Endothelial cell of umbilical vein (primary cell): ENCODE measurements at regions not wholly inside any gene's neighbourhood (a gene's known extent, or its start where the extent isn't known, plus 50 kb on each side); places are given as distances from the start of the nearest gene placed in this dataset.
"Not testable (repeated sequence)": the region's sequence is repeated elsewhere in the genome, so short reads cannot be mapped to it uniquely, and the experiment has no call there.

Source experiments
- BruUV-seq: library from RNA; stranded (reverse); fragments of 400-500 nt; replicated peaks from 2 replicates; lab custom pipeline; 2021; lab: Mats Ljungman, UMichigan
- CTCF ChIA-PET: fragments of 300-600, 350-600 bp; sonication (Branson Sonifier 250); formaldehyde crosslinking; loops from one replicate; lab custom pipeline; 2021; ENCODE audit warnings: antibody characterized with exemption, inconsistent platforms; lab: Charles Lee
- POLR2A ChIA-PET: fragments of 300-600, 350-600 bp; sonication (Branson Sonifier 250); formaldehyde crosslinking; loops from one replicate; lab custom pipeline; 2021; ENCODE audit warnings: antibody characterized with exemption, inconsistent platforms; lab: Charles Lee
- DNase-seq: peaks from one replicate; pipeline ENCODE4 v3.0.0-alpha.2; 2011; ENCODE audit warnings: low read depth, low spot score
- FAIRE-seq: peaks from 2 replicates; lab custom pipeline; 2011; peaks lifted over from hg19 to GRCh38; lab: Jason Lieb, UNC
- H2AFZ ChIP-seq: 2 replicates; pipeline ENCODE4 v1.6.0; 2012; ENCODE audit warnings: low read depth, low read length, control low read depth, inconsistent platforms
- H3K27ac ChIP-seq: 2 replicates; pipeline ENCODE4 v1.5.1; 2011; ENCODE audit warnings: low read depth, mild to moderate bottlenecking, control low read depth, low read length, moderate library complexity; ENCODE audit not compliant: insufficient read depth
- H3K27me3 ChIP-seq, 2 experiments: 2 replicates each; pipeline versions ENCODE4 v1.6.0 to v1.6.1; 2011; ENCODE audit warnings: low read length in 2 of 2, mixed read lengths in 1 of 2; ENCODE audit not compliant: control insufficient read depth in 2 of 2, insufficient read depth in 2 of 2
- H3K36me3 ChIP-seq, 2 experiments: 2 replicates in 1 of 2; 3 replicates in 1 of 2; pipeline ENCODE4 v1.5.1; 2011; ENCODE audit warnings: low read length in 2 of 2, mild to moderate bottlenecking in 1 of 2, moderate library complexity in 1 of 2; ENCODE audit not compliant: control insufficient read depth in 2 of 2, insufficient read depth in 2 of 2; ENCODE audit errors: extremely low read depth in 1 of 2
- H3K4me1 ChIP-seq: 3 replicates; pipeline ENCODE4 v1.5.1; 2011; ENCODE audit warnings: mild to moderate bottlenecking, low read length; ENCODE audit not compliant: control insufficient read depth, insufficient read depth; ENCODE audit errors: extremely low read depth
- H3K4me2 ChIP-seq: 2 replicates; pipeline ENCODE4 v1.6.1; 2011; ENCODE audit warnings: low read length, control low read depth, mixed read lengths; ENCODE audit not compliant: insufficient read depth
- H3K4me3 ChIP-seq, 3 experiments: fragments of 200-600 bp in 1 of 3; sonication (generic), shearing (Covaris generic) in 1 of 3; replicated peaks in 1 of 3; 2 replicates each; pipeline ENCODE4 v1.5.1; 2011 to 2016; ENCODE audit warnings: control low read depth in 3 of 3, low read length in 3 of 3, mild to moderate bottlenecking in 2 of 3, inconsistent platforms in 1 of 3, low read depth in 1 of 3, moderate library complexity in 1 of 3; ENCODE audit not compliant: insufficient read depth in 1 of 3
- H3K79me2 ChIP-seq: 2 replicates; pipeline ENCODE4 v1.6.0; 2012; ENCODE audit warnings: low read length, inconsistent platforms; ENCODE audit not compliant: control insufficient read depth, insufficient read depth
- H3K9ac ChIP-seq: replicated peaks from 2 replicates; pipeline ENCODE3; 2011; ENCODE audit warnings: low read length, control low read depth; ENCODE audit not compliant: insufficient read depth; ENCODE audit errors: extremely low read depth
- H3K9me1 ChIP-seq: replicated peaks from 3 replicates; pipeline ENCODE4 v1.6.0; 2011; ENCODE audit warnings: mild to moderate bottlenecking, low read length; ENCODE audit not compliant: control insufficient read depth, insufficient read depth; ENCODE audit errors: extremely low read depth
- H3K9me3 ChIP-seq: replicated peaks from 2 replicates; pipeline ENCODE4 v1.5.1; 2012; ENCODE audit warnings: low read length, inconsistent platforms; ENCODE audit not compliant: control insufficient read depth, insufficient read depth
- H4K20me1 ChIP-seq: replicated peaks from 2 replicates; pipeline ENCODE3; 2011; ENCODE audit warnings: mild to moderate bottlenecking, low read length; ENCODE audit not compliant: control insufficient read depth, insufficient read depth; ENCODE audit errors: extremely low read depth
- EZH2 ChIP-seq: IDR thresholded peaks from 2 replicates; pipeline ENCODE4 v1.6.1; 2012; ENCODE audit warnings: borderline replicate concordance, low read depth, mild to moderate bottlenecking, moderate library complexity, low read length, inconsistent platforms; ENCODE audit not compliant: severe bottlenecking
- JUN ChIP-seq: IDR thresholded peaks from 2 replicates; pipeline ENCODE4 v1.6.1; 2011; ENCODE audit warnings: borderline replicate concordance, low read depth; ENCODE audit not compliant: insufficient read length, insufficient read depth
- MAX ChIP-seq: IDR thresholded peaks from 2 replicates; pipeline ENCODE4 v1.6.1; 2011; ENCODE audit not compliant: insufficient read depth, insufficient read length
- dilution Hi-C: fragments of 300-500 bp; cut with MboI; formaldehyde crosslinking; loops from one replicate; pipeline ENCODE4 v1.15.0; 2019; ENCODE audit warnings: low sequenced_read_pairs; ENCODE audit not compliant: extremely low pct_ligation_motif_present
- intact Hi-C: fragments of 100-400 bp; cut with micrococcal nuclease; formaldehyde crosslinking; loops from one replicate; pipeline ENCODE4 v1.10.0; 2022

GRCh38 chr2:37744010-37744409 lies 72.6 kb upstream of the CDC42EP3 start:
- Histone ChIP-seq H3K36me3 (no peaks in the 10 kb centered on the region), H3K4me1 (peaks cover 4% of the 10 kb centered on the region), H3K79me2 (no peaks in the 10 kb centered on the region), H3K27ac (no peak overlapping the region), H4K20me1 (no peaks in the 10 kb centered on the region), H3K9me1 (no peaks in the 10 kb centered on the region), H2AFZ (no peak overlapping the region), H3K9ac (no peak overlapping the region), H3K4me2 (no peak overlapping the region), H3K4me3 (no peak overlapping the region), H3K9me3 (no peaks in the 10 kb centered on the region), H3K27me3 (no peaks in the 10 kb centered on the region)
- dilution Hi-C loops = no loop called here
- DNase-seq = no peak
- intact Hi-C loops = no loop called here
- no TSS peak for BruUV-seq
- no peak for FAIRE-seq
- POLR2A ChIA-PET = no interaction called here
- no peak for TF ChIP-seq JUN
- TF ChIP-seq MAX = no peak
- TF ChIP-seq EZH2 = no peak
- CTCF ChIA-PET = no interaction called here

GRCh38 chr2:37744961-37745360 lies 73.5 kb upstream of the CDC42EP3 start:
- H3K4me2 ChIP-seq, H3K9ac ChIP-seq, H3K27me3 ChIP-seq, H2AFZ ChIP-seq, H3K36me3 ChIP-seq, H3K9me3 ChIP-seq, H4K20me1 ChIP-seq, H3K4me3 ChIP-seq, H3K4me1 ChIP-seq, BruUV-seq, POLR2A ChIA-PET, DNase-seq, intact Hi-C loops, H3K79me2 ChIP-seq, H3K27ac ChIP-seq, FAIRE-seq, dilution Hi-C loops, H3K9me1 ChIP-seq: not testable (repeated sequence)
- CTCF ChIA-PET = interaction anchor here (1.1 to 1.5 kb wide), 4 partner anchors 10 to 330 kb away, joined by 3 to 4 read pairs (median 4); no protein-coding TSS in a partner anchor

- H3K27ac ChIP-seq, POLR2A ChIA-PET: not testable (repeated sequence)
Observed at GRCh38 chr2:37746011-37746410, 74.6 kb upstream of the CDC42EP3 start.

More at GRCh38 chr2:37746011-37746410, 74.6 kb upstream of the CDC42EP3 start:
- H3K27me3 ChIP-seq, H3K9me1 ChIP-seq, FAIRE-seq, H3K4me3 ChIP-seq, dilution Hi-C loops, DNase-seq, H3K36me3 ChIP-seq, H3K79me2 ChIP-seq, H2AFZ ChIP-seq, H3K9ac ChIP-seq, H3K9me3 ChIP-seq, BruUV-seq, H3K4me2 ChIP-seq, H4K20me1 ChIP-seq, intact Hi-C loops, H3K4me1 ChIP-seq: not testable (repeated sequence)
- CTCF ChIA-PET = interaction anchor here (1.1 to 1.5 kb wide), 2 partner anchors 11 to 86 kb away, joined by 4 read pairs; no protein-coding TSS in a partner anchor
